ENCODE measurements at regions not wholly inside any gene's neighbourhood (a gene's known extent, or its start where the extent isn't known, plus 50 kb on each side); places are given as distances from the start of the nearest gene placed in this dataset.
"Not testable (repeated sequence)": the region's sequence is repeated elsewhere in the genome, so short reads cannot be mapped to it uniquely, and the experiment has no call there.

GRCh38 chr14:40336846-40337245, 904.6 kb upstream of the FBXO33 start:
- ChIA-PET CTCF (no interaction called here), POLR2A (no interaction called here)
- no peak overlapping the region for H3K27ac ChIP-seq
- no peaks in the 10 kb centered on the region for H3K4me1 ChIP-seq
- no peak for DNase-seq (ENCODE audit: low read depth in 1 of 2, low spot score in 1 of 2)
- FAIRE-seq = no peak
- 0% methylated on average over 2 of the region's 2 CpGs for WGBS (ENCODE audit: missing lambda C conversion rate)
- H3K9me3 ChIP-seq = no peaks in the 10 kb centered on the region
- TF ChIP-seq CHD2 (IDR thresholded peaks at IDR 0.05; ENCODE audit: low read length, partially characterized antibody) (no peak), KDM5A (IDR thresholded peaks at IDR 0.05) (no peak), HOXB13 (CRISPR knock-in tag; IDR thresholded peaks at IDR 0.05; ENCODE audit: low read depth) (no peak), KDM1A (IDR thresholded peaks at IDR 0.05; ENCODE audit: low read depth) (no peak), PBX3 (IDR thresholded peaks at IDR 0.05) (no peak), EHF (CRISPR knock-in tag; IDR thresholded peaks at IDR 0.05) (no peak), POLR2AphosphoS2 (conservative IDR thresholded peaks at IDR 0.05; ENCODE audit: low read length) (no peak), E2F6 (IDR thresholded peaks at IDR 0.05; ENCODE audit: borderline replicate concordance, low read depth) (no peak), SMC3 (IDR thresholded peaks at IDR 0.05) (no peak), ESRRA (IDR thresholded peaks at IDR 0.05; ENCODE audit: borderline replicate concordance, low read length) (no peak), NR3C1 (IDR thresholded peaks at IDR 0.05) (no peak), ZFP36 (IDR thresholded peaks at IDR 0.05; ENCODE audit: borderline replicate concordance, partially characterized antibody) (no peak), HEYL (CRISPR knock-in tag; IDR thresholded peaks at IDR 0.05) (no peak), FOXS1 (CRISPR knock-in tag; IDR thresholded peaks at IDR 0.05) (no peak)
- ATAC-seq = no peak
- no peak overlapping the region for H3K4me2 ChIP-seq
- H3K4me3 ChIP-seq = no peak overlapping the region

- H3K4me3 ChIP-seq, H3K27ac ChIP-seq: not testable (repeated sequence)
- WGBS (ENCODE audit: missing lambda C conversion rate) = 14% methylated on average over 9 of the region's 9 CpGs
Observed at GRCh38 chr14:40326519-40326918, 894.3 kb upstream of the FBXO33 start.

GRCh38 chr14:40318211-40318719, 886.0 kb upstream of the FBXO33 start:
- H3K4me2 ChIP-seq = no peak overlapping the region
- DNase-seq (ENCODE audit: low read depth in 1 of 2, low spot score in 1 of 2) = no peak
- H3K4me3 ChIP-seq = no peak overlapping the region
- FAIRE-seq = no peak
- no peaks in the 10 kb centered on the region for H3K4me1 ChIP-seq
- POLR2A ChIA-PET = no interaction called here
- no peak overlapping the region for H3K27ac ChIP-seq
- CTCF ChIA-PET = no interaction called here
- no peak for ATAC-seq
- TF ChIP-seq FOSL2 (IDR thresholded peaks at IDR 0.05) (no peak), FOSL2 (CRISPR knock-in tag; IDR thresholded peaks at IDR 0.05) (no peak), HMGXB4 (CRISPR knock-in tag; IDR thresholded peaks at IDR 0.05; ENCODE audit: borderline replicate concordance) (no peak)
- H3K9me3 ChIP-seq = no peaks in the 10 kb centered on the region
- 0% methylated on average over 2 of the region's 2 CpGs for WGBS (ENCODE audit: missing lambda C conversion rate)

More at GRCh38 chr14:40326519-40326918, 894.3 kb upstream of the FBXO33 start:
- POLR2A ChIA-PET; H3K9me3 ChIP-seq; DNase-seq (ENCODE audit: low read depth in 1 of 2, low spot score in 1 of 2); H3K4me1 ChIP-seq; FAIRE-seq; ATAC-seq; CTCF ChIA-PET; H3K4me2 ChIP-seq: not testable (repeated sequence)

GRCh38 chr14:40317690-40318089, 885.5 kb upstream of the FBXO33 start:
- Histone ChIP-seq H3K4me2 (no peak overlapping the region), H3K4me3 (no peak overlapping the region), H3K27ac (no peak overlapping the region), H3K9me3 (no peaks in the 10 kb centered on the region), H3K4me1 (no peaks in the 10 kb centered on the region)
- 5% methylated on average over 1 of the region's 1 CpG for WGBS (ENCODE audit: missing lambda C conversion rate)
- FAIRE-seq (no peak), DNase-seq (ENCODE audit: low read depth in 1 of 2, low spot score in 1 of 2) (no peak), ATAC-seq (no peak)
- ChIA-PET POLR2A (no interaction called here), CTCF (no interaction called here)
- TF ChIP-seq USF2 (IDR thresholded peaks at IDR 0.05) (no peak), EHF (CRISPR knock-in tag; IDR thresholded peaks at IDR 0.05) (no peak), BCL3 (IDR thresholded peaks at IDR 0.05) (no peak), HOXB5 (CRISPR knock-in tag; IDR thresholded peaks at IDR 0.05) (no peak), ZSCAN20 (CRISPR knock-in tag; IDR thresholded peaks at IDR 0.05) (no peak), HOXA7 (CRISPR knock-in tag; IDR thresholded peaks at IDR 0.05) (no peak), RAD21 (conservative IDR thresholded peaks at IDR 0.05 in 1 of 2, IDR thresholded peaks at IDR 0.05 in 1 of 2) (no peak), ZFP36 (IDR thresholded peaks at IDR 0.05; ENCODE audit: borderline replicate concordance, partially characterized antibody) (no peak), CTCF (IDR thresholded peaks at IDR 0.05) (no peak), RNF2 (IDR thresholded peaks at IDR 0.05; ENCODE audit: borderline replicate concordance, low read depth) (no peak)

Measured in A549 (cell line).